ENCODE measurements at regions not wholly inside any gene's neighbourhood (a gene's known extent, or its start where the extent isn't known, plus 50 kb on each side); places are given as distances from the start of the nearest gene placed in this dataset.

DNA sequence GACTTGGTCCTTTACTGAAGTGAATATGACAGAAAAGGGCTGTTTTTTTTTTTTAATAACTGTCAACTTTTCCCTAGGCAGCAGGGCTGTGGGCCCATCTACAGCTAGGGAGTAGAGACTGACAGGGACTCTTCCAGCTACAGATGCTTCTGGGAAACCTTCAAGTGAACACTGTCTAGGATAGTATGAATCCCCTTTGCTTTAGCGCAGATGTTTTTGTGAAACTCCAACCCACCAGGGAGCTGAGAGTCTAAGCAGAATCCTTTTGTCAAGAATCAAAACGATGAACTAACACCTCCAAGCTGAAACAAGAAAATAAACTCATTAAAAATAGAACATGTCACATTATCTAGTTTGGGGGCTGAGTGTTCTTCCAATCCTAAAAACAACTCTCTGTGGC, 219.7 kb upstream of the FGF13 start:
- no peaks in the 10 kb centered on the region for H3K4me1 ChIP-seq (replicated peaks in 1 of 4; ENCODE audit: control insufficient read depth in 3 of 4, insufficient read depth in 4 of 4, low read length in 3 of 4)
- ChIA-PET POLR2A (ENCODE audit: partially characterized antibody) (interaction anchor here (0.6 kb wide), 1 partner anchor 1553 kb away, joined by 3 read pairs; no protein-coding TSS in a partner anchor), CTCF (ENCODE audit: partially characterized antibody) (no interaction called here)
- H3K4me2 ChIP-seq (ENCODE audit: insufficient read depth in 1 of 2, low read depth in 2 of 2, low read length in 2 of 2), result no peak overlapping the region
- no peak overlapping the region for H4K5ac ChIP-seq (ENCODE audit: insufficient read length, low read depth, low read length)
- no peak overlapping the region for H3K56ac ChIP-seq (replicated peaks; ENCODE audit: insufficient read length, low read depth, low read length)
- H3K9ac ChIP-seq (replicated peaks in 1 of 4; ENCODE audit: extremely low read depth in 1 of 4, low read depth in 3 of 4, low read length in 3 of 4), result no peak overlapping the region
- H3K27ac ChIP-seq (ENCODE audit: low read depth, low read length), result no peak overlapping the region
- H3K79me1 ChIP-seq (ENCODE audit: low read depth, low read length), result no peaks in the 10 kb centered on the region
- H3K18ac ChIP-seq (ENCODE audit: extremely low read depth, low read length), result no peak overlapping the region
- no peaks in the 10 kb centered on the region for H3K36me3 ChIP-seq (ENCODE audit: control insufficient read depth in 2 of 4, insufficient read depth in 4 of 4, low read length in 3 of 4)
- no peak overlapping the region for H3K23ac ChIP-seq (ENCODE audit: insufficient read length)
- H3K4ac ChIP-seq (replicated peaks; ENCODE audit: insufficient read length, low read depth, low read length), result no peak overlapping the region
- no peak for DNase-seq (ENCODE audit: low read depth in 1 of 2, low spot score in 2 of 2)
- no peak overlapping the region for H4K91ac ChIP-seq (replicated peaks; ENCODE audit: insufficient read length, low read length)
- no peak overlapping the region for H2BK20ac ChIP-seq (ENCODE audit: low read length)
- H2BK15ac ChIP-seq (ENCODE audit: low read length), result no peak overlapping the region
- no peak overlapping the region for H3K14ac ChIP-seq (ENCODE audit: insufficient read length)
- H2BK5ac ChIP-seq (ENCODE audit: low read depth, low read length), result no peak overlapping the region
- TF ChIP-seq BACH1 (IDR thresholded peaks at IDR 0.05; ENCODE audit: low read length) (no peak), SP1 (IDR thresholded peaks at IDR 0.05; ENCODE audit: low read depth, low read length) (no peak), TBP (IDR thresholded peaks at IDR 0.05; ENCODE audit: low read depth, low read length) (no peak), SUZ12 (IDR thresholded peaks at IDR 0.05; ENCODE audit: low read length) (no peak), TAF7 (optimal IDR thresholded peaks at IDR 0.05; ENCODE audit: borderline replicate concordance, low read depth, low read length) (no peak), RBBP5 (IDR thresholded peaks at IDR 0.05; ENCODE audit: borderline replicate concordance, low read depth, low read length) (no peak), EGR1 (IDR thresholded peaks at IDR 0.05; ENCODE audit: borderline replicate concordance, low read depth, low read length) (no peak), TCF12 (IDR thresholded peaks at IDR 0.05; ENCODE audit: low read depth, low read length) (no peak), RFX5 (IDR thresholded peaks at IDR 0.05; ENCODE audit: borderline replicate concordance, low read depth, low read length) (no peak), POLR2AphosphoS5 (IDR thresholded peaks at IDR 0.05; ENCODE audit: low read depth, low read length) (no peak)
- 95% methylated on average over 2 of the region's 2 CpGs; no CpG with 5 or more reads in 1 of the 2 experiments for whole genome bisulfite sequencing, 2 experiments (ENCODE audit: extremely low coverage in 1 of 2, insufficient coverage in 1 of 2, insufficient read length in 1 of 2, insufficient replicate concordance in 2 of 2, low coverage in 1 of 2, low lambda C conversion rate in 2 of 2, missing lambda C conversion rate in 1 of 2)
- H3K23me2 ChIP-seq (ENCODE audit: low read depth, low read length), result no peaks in the 10 kb centered on the region
- no peak overlapping the region for H3K4me3 ChIP-seq (ENCODE audit: extremely low read depth in 1 of 4, insufficient read depth in 2 of 4, low read depth in 3 of 4, low read length in 4 of 4)
- no peak overlapping the region for H2AFZ ChIP-seq (ENCODE audit: low read length)
- H2AK5ac ChIP-seq (ENCODE audit: low read depth, low read length), result no peak overlapping the region
- no peak overlapping the region for H2BK12ac ChIP-seq (ENCODE audit: low read depth, low read length)
- H3K27me3 ChIP-seq (replicated peaks in 1 of 4; ENCODE audit: control insufficient read depth in 3 of 4, extremely low read depth in 1 of 4, insufficient read depth in 3 of 4, low read length in 3 of 4), result no peaks in the 10 kb centered on the region
- H2BK120ac ChIP-seq (replicated peaks; ENCODE audit: low read depth, low read length), result no peak overlapping the region
- no peak overlapping the region for H4K8ac ChIP-seq (ENCODE audit: extremely low read depth, insufficient read depth, low read length)
- H3K9me3 ChIP-seq (ENCODE audit: insufficient read depth in 2 of 2, low read depth in 1 of 2, low read length in 1 of 2), result no peaks in the 10 kb centered on the region
- FAIRE-seq, result no peak
- no peaks in the 10 kb centered on the region for H3K79me2 ChIP-seq (ENCODE audit: control insufficient read depth in 1 of 2, insufficient read depth in 2 of 2, low read length in 2 of 2)
- H4K20me1 ChIP-seq (replicated peaks in 1 of 2; ENCODE audit: control insufficient read depth in 1 of 2, insufficient read depth in 2 of 2, low read length in 2 of 2), result no peaks in the 10 kb centered on the region
